GM12872 (cell line): ENCODE measurements at regions not wholly inside any gene's neighbourhood (a gene's known extent, or its start where the extent isn't known, plus 50 kb on each side); places are given as distances from the start of the nearest gene placed in this dataset.

Source experiments
- CTCF ChIP-seq: IDR thresholded peaks from 3 replicates; pipeline ENCODE4 v1.5.1; 2011; ENCODE audit warnings: low read depth, mild to moderate bottlenecking, low read length, moderate library complexity; ENCODE audit not compliant: insufficient read depth

- no peak for TF ChIP-seq CTCF
These were observed 2158.6 kb upstream of the PIK3C3 start for GRCh38 chr18:39796393-39796792.

GRCh38 chr18:39795350-39795749 lies 2159.7 kb upstream of the PIK3C3 start:
- TF ChIP-seq CTCF, result no peak

GRCh38 chr18:39793609-39794008 lies 2161.4 kb upstream of the PIK3C3 start:
- TF ChIP-seq CTCF, result no peak

GRCh38 chr18:39788383-39788782 lies 2166.7 kb upstream of the PIK3C3 start:
- no peak for TF ChIP-seq CTCF

GRCh38 chr18:39786477-39786876 lies 2168.6 kb upstream of the PIK3C3 start:
- no peak for TF ChIP-seq CTCF

- no peak for TF ChIP-seq CTCF
These were observed 2170.5 kb upstream of the PIK3C3 start for GRCh38 chr18:39784541-39784940.

GRCh38 chr18:39781565-39781964 lies 2173.5 kb upstream of the PIK3C3 start:
- no peak for TF ChIP-seq CTCF

GRCh38 chr18:39780774-39781173 lies 2174.3 kb upstream of the PIK3C3 start:
- no peak for TF ChIP-seq CTCF
